ENCODE measurements at regions not wholly inside any gene's neighbourhood (a gene's known extent, or its start where the extent isn't known, plus 50 kb on each side); places are given as distances from the start of the nearest gene placed in this dataset.

DNA sequence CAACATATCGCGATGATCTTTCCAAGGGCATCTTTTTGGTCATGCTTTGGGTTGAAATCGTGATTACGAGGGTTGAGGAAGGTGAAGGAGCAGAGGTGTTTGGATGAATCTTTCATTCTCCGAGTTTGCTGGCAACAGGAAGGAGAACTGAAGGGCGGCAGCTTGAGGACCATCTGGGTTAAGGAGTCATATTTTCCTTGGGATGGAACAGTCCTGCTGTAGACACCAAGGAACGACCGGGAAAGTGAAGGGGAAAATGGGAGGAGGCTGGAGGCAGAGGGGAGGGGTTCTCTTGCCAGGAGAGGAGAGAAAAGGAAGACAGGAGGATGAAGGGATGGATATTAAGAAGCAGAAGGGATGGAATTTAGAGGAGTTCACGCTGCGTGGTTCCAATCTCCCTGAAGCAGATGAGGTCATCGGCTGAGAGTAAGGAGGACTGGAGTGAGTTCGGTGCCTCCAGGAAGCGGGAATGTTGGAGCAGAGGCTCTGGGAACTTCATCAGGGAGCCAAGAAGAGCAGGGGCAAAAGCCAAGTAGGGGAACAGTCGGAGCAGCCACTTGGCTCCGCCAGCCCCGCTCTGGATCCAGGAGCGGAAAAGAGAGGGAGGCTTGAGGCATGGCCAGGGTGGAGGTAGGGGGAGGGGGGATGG lies 116.6 kb upstream of the GALNT17 start:
- TF ChIP-seq, protein P1, sequence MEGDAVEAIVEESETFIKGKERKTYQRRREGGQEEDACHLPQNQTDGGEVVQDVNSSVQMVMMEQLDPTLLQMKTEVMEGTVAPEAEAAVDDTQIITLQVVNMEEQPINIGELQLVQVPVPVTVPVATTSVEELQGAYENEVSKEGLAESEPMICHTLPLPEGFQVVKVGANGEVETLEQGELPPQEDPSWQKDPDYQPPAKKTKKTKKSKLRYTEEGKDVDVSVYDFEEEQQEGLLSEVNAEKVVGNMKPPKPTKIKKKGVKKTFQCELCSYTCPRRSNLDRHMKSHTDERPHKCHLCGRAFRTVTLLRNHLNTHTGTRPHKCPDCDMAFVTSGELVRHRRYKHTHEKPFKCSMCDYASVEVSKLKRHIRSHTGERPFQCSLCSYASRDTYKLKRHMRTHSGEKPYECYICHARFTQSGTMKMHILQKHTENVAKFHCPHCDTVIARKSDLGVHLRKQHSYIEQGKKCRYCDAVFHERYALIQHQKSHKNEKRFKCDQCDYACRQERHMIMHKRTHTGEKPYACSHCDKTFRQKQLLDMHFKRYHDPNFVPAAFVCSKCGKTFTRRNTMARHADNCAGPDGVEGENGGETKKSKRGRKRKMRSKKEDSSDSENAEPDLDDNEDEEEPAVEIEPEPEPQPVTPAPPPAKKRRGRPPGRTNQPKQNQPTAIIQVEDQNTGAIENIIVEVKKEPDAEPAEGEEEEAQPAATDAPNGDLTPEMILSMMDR (IDR thresholded peaks at IDR 0.05): no peak
- TF ChIP-seq POLR2AphosphoS5 (IDR thresholded peaks at IDR 0.05; ENCODE audit: insufficient read depth in 1 of 2, low read depth in 1 of 2) (no peak), POLR2A (IDR thresholded peaks at IDR 0.05) (no peak)

All from vagina (tissue), 2 donors.